Neural progenitor cell (in vitro differentiated cells): ENCODE measurements at regions not wholly inside any gene's neighbourhood (a gene's known extent, or its start where the extent isn't known, plus 50 kb on each side); places are given as distances from the start of the nearest gene placed in this dataset.

Experiments
- CTCF ChIP-seq: fragments of 200-600 bp; sonication (generic); IDR thresholded peaks from 2 replicates; pipeline ENCODE4 v1.5.1; 2017; ENCODE audit warnings: antibody characterized with exemption, mild to moderate bottlenecking
- EZH2 ChIP-seq: fragments of 200-600 bp; sonication (generic); IDR thresholded peaks from 2 replicates; pipeline ENCODE4 v1.6.1; 2017; ENCODE audit warnings: antibody characterized with exemption, mild to moderate bottlenecking, moderate library complexity

- no peak for TF ChIP-seq EZH2
- no peak for TF ChIP-seq CTCF
Observed at GRCh38 chr2:88815697-88816096, 124.2 kb downstream of the RPIA start.
